OCI-LY7 (cell line): ENCODE measurements at regions not wholly inside any gene's neighbourhood (a gene's known extent, or its start where the extent isn't known, plus 50 kb on each side); places are given as distances from the start of the nearest gene placed in this dataset.
"Not testable (repeated sequence)": the region's sequence is repeated elsewhere in the genome, so short reads cannot be mapped to it uniquely, and the experiment has no call there.

Experiments used
- BruUV-seq: library from RNA; stranded (reverse); fragments of 400-500 nt; replicated peaks from 2 replicates; lab custom pipeline; 2021; lab: Mats Ljungman, UMichigan
- CTCF ChIA-PET: fragments of 300-600 bp; sonication (Branson Sonifier 250); formaldehyde crosslinking; loops from one replicate; lab custom pipeline; 2022; ENCODE audit warnings: antibody characterized with exemption; ENCODE audit not compliant: unreplicated experiment; lab: Charles Lee
- POLR2A ChIA-PET: fragments of 300-600 bp; sonication (Branson Sonifier 250); formaldehyde crosslinking; loops from one replicate; lab custom pipeline; 2022; ENCODE audit warnings: antibody characterized with exemption; lab: Charles Lee
- DNase-seq: peaks from one replicate; pipeline ENCODE4 v3.0.0-alpha.2; 2015; ENCODE audit warnings: low spot score
- H2AFZ ChIP-seq: fragments of 200-600 bp; sonication (generic), shearing (Covaris generic); 2 replicates; pipeline ENCODE4 v1.6.1; 2014; ENCODE audit warnings: mild to moderate bottlenecking, antibody characterized with exemption, low read length, moderate library complexity
- H3K27ac ChIP-seq: fragments of 200-600 bp; sonication (generic); 2 replicates; pipeline ENCODE4 v1.5.1; 2014; ENCODE audit warnings: mixed run types, low read depth, mild to moderate bottlenecking, moderate library complexity, low read length, inconsistent platforms; ENCODE audit not compliant: poor library complexity, severe bottlenecking
- H3K36me3 ChIP-seq: fragments of 200-600 bp; sonication (generic); 2 replicates; pipeline ENCODE4 v1.6.1; 2014; ENCODE audit warnings: mild to moderate bottlenecking, antibody characterized with exemption, low read length, moderate library complexity, mixed read lengths; ENCODE audit not compliant: insufficient read depth
- H3K4me1 ChIP-seq: fragments of 200-600 bp; sonication (generic); 2 replicates; pipeline ENCODE4 v1.5.1; 2014; ENCODE audit warnings: mild to moderate bottlenecking, low read length; ENCODE audit not compliant: insufficient read depth, poor library complexity, severe bottlenecking
- H3K4me2 ChIP-seq: fragments of 200-600 bp; sonication (generic); 2 replicates; pipeline ENCODE4 v1.6.1; 2014; ENCODE audit warnings: mild to moderate bottlenecking, low read length
- H3K4me3 ChIP-seq: fragments of 200-600 bp; sonication (generic); 2 replicates; pipeline ENCODE4 v1.5.1; 2014; ENCODE audit warnings: mild to moderate bottlenecking, low read depth, low read length; ENCODE audit not compliant: poor library complexity, severe bottlenecking
- H3K79me2 ChIP-seq: fragments of 200-600 bp; sonication (generic); 2 replicates; pipeline ENCODE4 v1.6.1; 2016; ENCODE audit warnings: low read depth, mild to moderate bottlenecking, low read length, moderate library complexity, mixed read lengths; ENCODE audit not compliant: insufficient read depth
- H3K9me2 ChIP-seq: fragments of 200-600 bp; sonication (generic); 2 replicates; pipeline ENCODE4 v1.6.1; 2016; ENCODE audit warnings: mild to moderate bottlenecking, low read length, mixed read lengths; ENCODE audit not compliant: insufficient read depth
- H3K9me3 ChIP-seq: fragments of 200-600 bp; sonication (generic); 2 replicates; pipeline ENCODE4 v1.6.1; 2014; ENCODE audit warnings: mild to moderate bottlenecking, mixed run types, low read length, mixed read lengths
- H4K20me1 ChIP-seq: fragments of 200-600 bp; sonication (generic); 2 replicates; pipeline ENCODE4 v1.6.1; 2014; ENCODE audit warnings: mild to moderate bottlenecking, antibody characterized with exemption, low read length, moderate library complexity, mixed read lengths; ENCODE audit not compliant: insufficient read depth
- CTCF ChIP-seq: fragments of 200-600 bp; sonication (generic); conservative IDR thresholded peaks from 2 replicates; pipeline ENCODE4 v1.5.1; 2014; ENCODE audit warnings: mild to moderate bottlenecking, antibody characterized with exemption, low read length, moderate library complexity, mixed read lengths
- EZH2phosphoT487 ChIP-seq: fragments of 200-600 bp; sonication (generic); IDR thresholded peaks from 2 replicates; pipeline ENCODE4 v1.6.1; 2018; ENCODE audit warnings: low read depth, borderline replicate concordance, mild to moderate bottlenecking, mixed run types, antibody characterized with exemption, low read length, moderate library complexity, mixed read lengths
- intact Hi-C: fragments of 100-400 bp; cut with micrococcal nuclease; formaldehyde crosslinking; loops from one replicate; pipeline ENCODE4 v1.10.0; 2022; ENCODE audit not compliant: unreplicated experiment

DNA sequence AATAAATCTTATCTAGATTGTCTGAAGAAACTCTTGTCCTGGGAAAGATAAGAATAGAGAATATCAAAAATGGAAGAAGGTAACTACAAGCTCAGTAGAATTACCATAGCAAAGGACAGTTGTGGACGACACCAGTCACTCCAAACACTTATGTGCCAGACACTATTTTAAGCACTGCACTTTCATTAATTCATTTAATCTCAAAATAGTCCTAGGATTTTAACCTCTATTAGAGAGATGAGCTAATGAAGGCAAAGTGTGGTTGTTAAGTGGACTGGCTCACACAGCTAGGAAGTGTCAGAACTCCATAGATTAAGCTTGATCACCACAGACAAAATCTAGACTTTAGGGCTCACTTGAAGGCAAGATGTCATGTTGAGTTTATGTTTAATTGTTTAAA, 168.9 kb downstream of the CDC14C start:
- H3K9me2 ChIP-seq: no peaks in the 10 kb centered on the region
- POLR2A ChIA-PET: interaction anchor here (0.8 kb wide), 1 partner anchor 702 kb away, joined by 3 read pairs; no protein-coding TSS in a partner anchor
- BruUV-seq: no TSS peak

DNA sequence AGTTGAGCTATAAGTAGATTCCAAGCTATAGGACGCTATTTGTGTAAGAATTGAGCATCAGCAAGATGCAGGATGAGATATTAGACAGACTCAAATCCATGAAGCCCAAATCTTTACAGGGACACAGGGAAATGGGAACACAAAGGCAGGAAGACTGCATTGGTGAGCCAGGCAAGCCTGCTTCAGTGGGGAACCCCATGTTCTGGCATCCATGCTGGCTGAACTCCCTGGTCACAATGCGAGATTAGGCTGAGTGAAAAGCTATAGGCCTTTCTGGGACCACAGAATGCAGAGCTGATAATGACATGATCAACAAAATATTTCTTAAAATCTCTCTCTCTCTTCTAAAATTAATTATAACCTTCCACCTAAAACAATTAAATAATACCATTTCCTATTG, 170.5 kb downstream of the CDC14C start:
- TF ChIP-seq EZH2phosphoT487 (no peak), CTCF (no peak)
- ChIA-PET CTCF (no interaction called here), POLR2A (no interaction called here)
- Histone ChIP-seq H4K20me1 (no peaks in the 10 kb centered on the region), H2AFZ (no peak overlapping the region), H3K4me3 (no peak overlapping the region), H3K36me3 (no peaks in the 10 kb centered on the region), H3K9me2 (no peaks in the 10 kb centered on the region), H3K9me3 (no peaks in the 10 kb centered on the region), H3K27ac (no peak overlapping the region), H3K4me2 (no peak overlapping the region), H3K4me1 (peaks cover 10% of the 10 kb centered on the region), H3K79me2 (no peaks in the 10 kb centered on the region)
- intact Hi-C loops: no loop called here
- no peak for DNase-seq
- BruUV-seq: no TSS peak

More for the DNA sequence above, 168.9 kb downstream of the CDC14C start:
- intact Hi-C loops: no loop called here
- TF ChIP-seq EZH2phosphoT487: no peak
- no peak for TF ChIP-seq CTCF
- Histone ChIP-seq H3K79me2 (no peaks in the 10 kb centered on the region), H3K4me1 (peaks cover 21% of the 10 kb centered on the region), H4K20me1 (no peaks in the 10 kb centered on the region), H3K4me3 (no peak overlapping the region), H3K36me3 (no peaks in the 10 kb centered on the region), H3K4me2 (no peak overlapping the region), H3K9me3 (no peaks in the 10 kb centered on the region), H2AFZ (no peak overlapping the region), H3K27ac (no peak overlapping the region)
- CTCF ChIA-PET: no interaction called here
- DNase-seq: no peak

DNA sequence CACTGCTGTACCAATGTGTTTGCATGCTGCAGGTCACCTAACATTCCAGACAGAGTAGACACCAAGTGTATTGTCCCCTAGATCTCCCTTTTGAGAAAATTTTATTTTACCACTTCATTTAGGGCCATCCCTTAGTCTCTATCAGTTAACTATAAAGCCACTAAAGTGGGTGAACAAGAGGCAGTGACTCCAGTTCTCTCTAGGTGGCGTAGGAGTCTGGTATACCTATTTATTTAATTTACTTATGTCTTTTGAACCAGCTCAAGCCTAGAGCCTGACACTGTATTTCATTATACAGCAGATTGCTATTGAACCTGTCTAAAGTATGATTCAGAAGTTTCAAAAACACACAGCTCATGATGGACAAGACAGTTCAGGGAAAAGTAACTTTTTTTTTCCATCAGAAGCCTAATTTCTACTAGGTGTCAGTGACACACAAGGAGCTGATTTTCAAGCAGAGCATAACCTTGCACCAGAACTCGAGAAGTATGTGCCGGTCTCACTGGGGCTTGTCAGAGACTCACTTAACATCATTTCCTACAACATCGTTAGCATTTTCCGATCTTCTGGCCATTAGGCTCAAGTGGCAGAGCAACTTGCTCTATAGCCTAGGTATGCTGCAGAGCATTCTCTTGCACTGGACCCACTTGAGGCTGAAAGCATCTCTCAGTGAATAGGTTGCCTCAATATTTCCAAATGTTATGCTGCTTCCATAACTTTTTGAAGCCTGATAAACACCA, 175.4 kb downstream of the CDC14C start:
- Histone ChIP-seq H3K4me2 (no peak overlapping the region), H4K20me1 (no peaks in the 10 kb centered on the region), H3K27ac (no peak overlapping the region), H3K9me2 (no peaks in the 10 kb centered on the region), H3K4me1 (no peaks in the 10 kb centered on the region), H3K4me3 (no peak overlapping the region), H3K9me3 (no peaks in the 10 kb centered on the region), H3K79me2 (no peaks in the 10 kb centered on the region), H2AFZ (peak overlapping the region; percentile 36; the same call in 1 of the 2 replicates), H3K36me3 (no peaks in the 10 kb centered on the region)
- no TSS peak for BruUV-seq
- TF ChIP-seq CTCF (peak; percentile 81), EZH2phosphoT487 (no peak)
- intact Hi-C loops: loop anchor here (1.0 kb wide), 1 partner anchor 692 kb away; no protein-coding TSS in a partner anchor
- ChIA-PET POLR2A (interaction anchor here (1.4 kb wide), 1 partner anchor 98 kb away, joined by 4 read pairs; no protein-coding TSS in a partner anchor), CTCF (interaction anchor here (0.6 kb wide), 1 partner anchor 690 kb away, joined by 3 read pairs; no protein-coding TSS in a partner anchor)
- peak; percentile 61 for DNase-seq

DNA sequence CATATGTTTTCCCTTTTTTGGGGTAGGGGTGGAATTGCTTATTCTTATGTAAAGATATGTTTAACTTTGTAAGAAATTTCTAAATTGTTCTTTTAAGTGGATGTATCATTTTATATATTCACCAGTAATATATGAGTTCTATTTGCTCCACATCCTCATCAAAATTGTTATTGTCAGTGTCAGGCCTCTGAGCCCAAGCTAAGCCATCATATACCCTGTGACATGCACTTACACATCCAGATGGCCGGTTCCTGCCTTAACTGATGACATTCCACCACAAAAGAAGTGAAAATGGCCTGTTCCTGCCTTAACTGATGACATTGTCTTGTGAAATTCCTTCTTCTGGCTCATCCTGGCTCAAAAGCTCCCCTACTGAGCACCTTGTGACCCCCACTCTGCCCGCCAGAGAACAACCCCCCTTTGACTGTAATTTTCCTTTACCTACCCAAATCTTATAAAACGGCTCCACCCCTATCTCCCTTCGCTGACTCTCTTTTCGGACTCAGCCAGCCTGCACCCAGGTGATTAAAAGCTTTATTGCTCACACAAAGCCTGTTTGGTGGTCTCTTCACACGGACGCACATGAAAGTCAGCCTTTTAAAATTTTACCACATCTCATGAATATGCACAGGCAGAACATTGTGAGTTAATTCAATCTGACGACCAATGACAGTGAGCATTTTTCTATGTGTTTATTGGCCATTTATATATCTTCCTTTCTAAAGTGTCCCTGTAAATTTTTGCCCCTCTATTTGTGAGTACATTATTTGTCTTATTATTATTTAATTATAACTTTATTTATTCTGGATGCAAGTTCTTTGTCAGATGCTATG, 176.8 kb downstream of the CDC14C start:
- H3K9me2 ChIP-seq, CTCF ChIA-PET, H3K27ac ChIP-seq, H3K4me1 ChIP-seq, H3K79me2 ChIP-seq, H2AFZ ChIP-seq, BruUV-seq, H3K36me3 ChIP-seq, H4K20me1 ChIP-seq, H3K4me2 ChIP-seq, DNase-seq, H3K4me3 ChIP-seq, intact Hi-C loops, H3K9me3 ChIP-seq: not testable (repeated sequence)
- POLR2A ChIA-PET: interaction anchor here (0.6 kb wide), 1 partner anchor 13 kb away, joined by 3 read pairs; no protein-coding TSS in a partner anchor
